Aorta (tissue), 5 donors: ENCODE measurements at regions not wholly inside any gene's neighbourhood (a gene's known extent, or its start where the extent isn't known, plus 50 kb on each side); places are given as distances from the start of the nearest gene placed in this dataset.

Experiments
- ATAC-seq: fragments of 200-7000 bp; cut with Tn5 transposase; one replicate; pipeline ENCODE4 v1.9.1; 2022; ENCODE audit warnings: moderate library complexity; ENCODE audit not compliant: low FRiP score
- DNase-seq, 2 donors: peaks; one replicate each; pipeline ENCODE4 v3.0.0-alpha.2; 2020
- H3K27ac ChIP-seq, 2 donors: one replicate each; pipeline ENCODE4 v1.5.1; 2013; ENCODE audit warnings: low read length in 2 of 2, mild to moderate bottlenecking in 2 of 2, moderate library complexity in 2 of 2, control low read depth in 1 of 2, inconsistent platforms in 1 of 2, low read depth in 1 of 2
- H3K27me3 ChIP-seq, 2 donors: one replicate each; pipeline ENCODE4 v1.6.1; 2013; ENCODE audit warnings: control low read depth in 1 of 2, low read length in 1 of 2, mild to moderate bottlenecking in 1 of 2, moderate library complexity in 1 of 2; ENCODE audit not compliant: insufficient read depth in 2 of 2, control insufficient read depth in 1 of 2
- H3K36me3 ChIP-seq, 2 donors: one replicate each; pipeline ENCODE4 v1.6.1; 2013; ENCODE audit warnings: control low read depth in 1 of 2, low read length in 1 of 2, mild to moderate bottlenecking in 1 of 2; ENCODE audit not compliant: insufficient read depth in 2 of 2, control insufficient read depth in 1 of 2
- H3K4me1 ChIP-seq, 2 donors: one replicate each; pipeline ENCODE4 v1.6.1; 2013; ENCODE audit warnings: low read length in 2 of 2, control low read depth in 1 of 2, mild to moderate bottlenecking in 1 of 2, moderate library complexity in 1 of 2; ENCODE audit not compliant: insufficient read depth in 2 of 2, control insufficient read depth in 1 of 2
- H3K4me3 ChIP-seq, 2 donors: one replicate each; pipeline ENCODE4 v1.5.1; 2013; ENCODE audit warnings: low read length in 2 of 2, control low read depth in 1 of 2, mild to moderate bottlenecking in 1 of 2
- H3K9me3 ChIP-seq: one replicate; pipeline ENCODE4 v1.6.1; 2013; ENCODE audit warnings: mild to moderate bottlenecking, low read length; ENCODE audit not compliant: control insufficient read depth
- WGBS, 2 donors: extraction: QIAGEN DNeasy Blood & Tissue Kit; methylation state at CpG; one replicate each; pipeline ENCODE4 v1.1.7; 2013; 5-methylcytosine and 5-hydroxymethylcytosine counted together
- intact Hi-C, 2 donors: fragments of 100-400 bp; cut with DNase I; formaldehyde crosslinking; loops; one replicate each; pipeline versions ENCODE4 v1.14.2 to v1.15.0; 2022
- donor health status: healthy with polysubstance abuse.
- donor health status: Bipolar disorder and iron deficiency.
- donor health status: DM: no; HTN: no; CAD: no.
- donor health status: DM: no; HTN: no; CAD: no.
- donor health status: DM: yes; HTN: yes; CAD: no.

- intact Hi-C loops, result no loop called here
- ATAC-seq (no peak), DNase-seq (no peak)
- H3K27ac ChIP-seq, result no peak overlapping the region
- no peak overlapping the region for H3K4me3 ChIP-seq
- WGBS, 2 donors, result 64 to 65% methylated on average over 4 of the region's 4 CpGs
- H3K9me3 ChIP-seq, result peaks cover 1% of the 10 kb centered on the region
- H3K36me3 ChIP-seq, result no peaks in the 10 kb centered on the region
- H3K4me1 ChIP-seq, result no peaks in the 10 kb centered on the region
- H3K27me3 ChIP-seq, result no peaks in the 10 kb centered on the region
Observed at GRCh38 chr14:65877624-65878023, 465.1 kb downstream of the FUT8 start.

- 66 to 70% methylated on average over 4 of the region's 4 CpGs for WGBS, 2 donors
- H3K9me3 ChIP-seq, result peaks cover 1% of the 10 kb centered on the region
- no peak for ATAC-seq
Observed at GRCh38 chr14:65878586-65878985, 466.1 kb downstream of the FUT8 start.

GRCh38 chr14:65879248-65880009, 466.9 kb downstream of the FUT8 start:
- Histone ChIP-seq H3K4me3 (no peak overlapping the region), H3K27me3 (no peaks in the 10 kb centered on the region), H3K27ac (no peak overlapping the region), H3K9me3 (peaks cover 1% of the 10 kb centered on the region), H3K36me3 (no peaks in the 10 kb centered on the region), H3K4me1 (no peaks in the 10 kb centered on the region)
- DNase-seq (no peak), ATAC-seq (no peak)
- 74 to 77% methylated on average over 3 of the region's 3 CpGs for WGBS, 2 donors
- intact Hi-C loops, result no loop called here

More at GRCh38 chr14:65878586-65878985, 466.1 kb downstream of the FUT8 start:
- H3K36me3 ChIP-seq, result no peaks in the 10 kb centered on the region
- DNase-seq, result no peak
- no peaks in the 10 kb centered on the region for H3K4me1 ChIP-seq
- H3K27ac ChIP-seq, result no peak overlapping the region
- intact Hi-C loops, result no loop called here
- H3K27me3 ChIP-seq, result no peaks in the 10 kb centered on the region
- no peak overlapping the region for H3K4me3 ChIP-seq

DNA sequence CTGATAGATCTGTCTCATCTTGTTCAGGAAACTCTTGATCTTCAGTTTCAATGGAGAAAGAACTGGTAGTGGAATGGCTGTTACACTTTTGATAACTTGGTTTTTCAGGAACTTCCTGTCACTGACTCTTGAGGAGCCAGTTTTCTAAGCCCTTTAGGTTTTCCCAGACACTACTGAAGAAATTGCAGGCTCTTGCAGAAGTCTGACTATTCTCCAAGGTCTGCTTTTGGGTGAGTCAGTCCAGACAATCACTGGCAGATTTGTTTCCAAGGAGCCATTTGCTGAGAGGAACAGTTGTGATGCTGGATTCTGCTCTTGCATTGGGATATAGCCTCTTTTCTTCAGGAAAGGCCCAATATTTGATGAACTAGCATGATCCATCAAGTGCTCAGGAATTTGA, 468.0 kb downstream of the FUT8 start:
- Histone ChIP-seq H3K4me1 (no peaks in the 10 kb centered on the region), H3K4me3 (no peak overlapping the region), H3K27ac (no peak overlapping the region), H3K36me3 (no peaks in the 10 kb centered on the region), H3K9me3 (peaks cover 1% of the 10 kb centered on the region), H3K27me3 (no peaks in the 10 kb centered on the region)
- DNase-seq, result no peak
- intact Hi-C loops, result no loop called here
- no peak for ATAC-seq

DNA sequence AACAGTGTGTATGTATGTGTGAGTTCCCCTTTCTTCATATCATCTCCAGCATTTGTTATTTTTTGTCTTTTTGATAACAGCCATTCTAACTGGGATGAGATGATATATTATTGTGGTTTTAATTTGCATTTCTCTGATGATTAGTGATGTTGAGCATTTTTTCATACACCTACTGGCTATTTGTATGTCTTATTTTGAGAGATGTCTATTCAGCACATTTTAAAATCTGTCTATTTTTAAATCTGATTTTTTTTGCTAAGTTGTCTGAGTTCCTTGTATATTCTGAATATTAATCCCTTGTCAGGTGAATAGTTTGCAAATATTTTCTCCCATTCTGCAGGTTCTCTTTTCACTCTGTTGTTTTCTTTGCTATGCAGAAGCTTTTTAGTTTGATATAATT, 469.1 kb downstream of the FUT8 start:
- peaks cover 1% of the 10 kb centered on the region for H3K9me3 ChIP-seq
- H3K36me3 ChIP-seq, result no peaks in the 10 kb centered on the region
- H3K4me1 ChIP-seq, result no peaks in the 10 kb centered on the region
- ATAC-seq (no peak), DNase-seq (no peak)
- intact Hi-C loops, result no loop called here
- H3K27ac ChIP-seq, result no peak overlapping the region
- H3K4me3 ChIP-seq, result no peak overlapping the region
- H3K27me3 ChIP-seq, result no peaks in the 10 kb centered on the region

- peaks cover 0 to 2% of the 10 kb centered on the region in 2 donors for H3K27me3 ChIP-seq
- H3K9me3 ChIP-seq, result no peaks in the 10 kb centered on the region
- intact Hi-C loops, result no loop called here
- H3K27ac ChIP-seq, result no peak overlapping the region
- H3K36me3 ChIP-seq, result no peaks in the 10 kb centered on the region
- no peak overlapping the region for H3K4me3 ChIP-seq
- WGBS, 2 donors, result 49 to 59% methylated on average over 3 of the region's 3 CpGs
- ATAC-seq (no peak), DNase-seq (no peak)
- no peaks in the 10 kb centered on the region for H3K4me1 ChIP-seq
Observed at GRCh38 chr14:65888677-65889076, 476.1 kb downstream of the FUT8 start.

- Histone ChIP-seq H3K27ac (no peak overlapping the region), H3K4me3 (no peak overlapping the region), H3K4me1 (no peaks in the 10 kb centered on the region), H3K27me3 (peaks cover 0 to 2% of the 10 kb centered on the region in 2 donors), H3K9me3 (no peaks in the 10 kb centered on the region), H3K36me3 (no peaks in the 10 kb centered on the region)
- 76 to 79% methylated on average over 7 of the region's 7 CpGs for WGBS, 2 donors
- DNase-seq (no peak), ATAC-seq (no peak)
- intact Hi-C loops, result no loop called here
Observed at GRCh38 chr14:65892315-65892714, 479.8 kb downstream of the FUT8 start.

DNA sequence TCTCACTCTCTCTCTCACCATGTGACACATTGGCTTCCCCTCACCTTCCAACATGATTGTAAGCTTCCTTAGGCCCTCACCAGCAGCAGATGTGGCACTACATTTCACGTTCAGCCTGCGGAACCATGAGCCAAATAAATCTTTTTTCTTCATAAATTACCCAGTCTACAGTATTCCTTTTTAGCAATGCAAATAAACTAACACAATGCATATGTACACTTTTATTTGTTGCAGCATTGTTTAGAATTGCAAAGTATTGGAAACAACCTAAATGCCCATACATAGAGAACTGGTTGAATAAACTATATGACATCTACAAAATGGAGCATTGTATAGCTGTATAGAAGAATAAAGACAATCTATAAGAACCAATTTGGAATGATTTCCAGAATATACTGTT, 487.6 kb downstream of the FUT8 start:
- no peak overlapping the region for H3K27ac ChIP-seq
- WGBS, 2 donors, result 82 to 85% methylated on average over 2 of the region's 2 CpGs
- intact Hi-C loops, result no loop called here
- H3K4me3 ChIP-seq, result no peak overlapping the region
- DNase-seq (no peak), ATAC-seq (no peak)
- H3K36me3 ChIP-seq, result no peaks in the 10 kb centered on the region
- peaks cover 5% of the 10 kb centered on the region for H3K9me3 ChIP-seq
- H3K27me3 ChIP-seq, result no peaks in the 10 kb centered on the region
- no peaks in the 10 kb centered on the region for H3K4me1 ChIP-seq

DNA sequence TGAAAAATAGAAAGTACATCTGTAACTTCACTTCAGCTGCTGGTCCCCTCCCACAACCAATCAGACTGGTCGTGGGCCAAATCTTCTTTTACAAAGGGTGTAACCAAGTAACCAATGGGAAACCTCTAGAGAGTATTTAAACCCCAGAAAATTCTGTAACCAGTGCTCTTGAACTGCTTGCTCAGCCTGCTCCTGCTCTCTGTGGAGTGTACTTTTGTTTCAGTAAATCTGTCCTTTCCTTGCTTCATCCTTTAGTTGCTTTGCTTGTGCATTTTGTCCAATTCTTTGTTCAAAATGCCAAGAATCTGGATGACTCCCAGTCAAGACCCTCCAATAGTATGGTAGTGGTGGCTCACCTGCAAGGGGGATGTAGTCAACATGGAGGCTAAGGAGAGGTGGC, 489.1 kb downstream of the FUT8 start:
- no peaks in the 10 kb centered on the region for H3K27me3 ChIP-seq
- H3K9me3 ChIP-seq, result peaks cover 5% of the 10 kb centered on the region
- intact Hi-C loops, result no loop called here
- H3K4me1 ChIP-seq, result no peaks in the 10 kb centered on the region
- H3K36me3 ChIP-seq, result no peaks in the 10 kb centered on the region
- no peak overlapping the region for H3K4me3 ChIP-seq
- DNase-seq (no peak), ATAC-seq (no peak)
- H3K27ac ChIP-seq, result no peak overlapping the region
- 22 to 26% methylated on average over 1 of the region's 1 CpG for WGBS, 2 donors
